ENCODE measurements at regions not wholly inside any gene's neighbourhood (a gene's known extent, or its start where the extent isn't known, plus 50 kb on each side); places are given as distances from the start of the nearest gene placed in this dataset.

DNA sequence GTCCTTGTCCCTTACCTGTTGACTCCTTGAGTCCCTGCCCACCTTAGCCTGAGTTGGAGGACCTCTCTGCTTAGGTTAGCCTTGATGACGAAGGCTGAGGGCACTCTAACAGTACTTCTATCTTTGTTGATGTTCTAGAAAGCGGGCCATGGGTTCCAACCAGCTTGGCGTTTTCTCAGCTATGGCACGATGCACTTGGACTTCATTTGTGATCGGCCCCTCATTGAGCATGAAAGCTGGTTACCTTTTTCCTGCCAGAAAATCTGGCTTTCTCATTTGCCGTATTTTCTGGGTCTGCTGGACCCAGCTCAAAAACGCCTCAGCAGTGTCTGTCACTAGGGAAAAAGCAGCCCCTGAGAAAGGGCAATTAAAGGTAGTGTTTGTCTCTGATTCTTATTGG is 290.8 kb downstream of the EMP1 start:
- Mint-ChIP-seq H3K4me3 (no peak overlapping the region), H3K27ac (no peak overlapping the region), H3K9me3 (no peaks in the 10 kb centered on the region), H3K4me1 (ENCODE audit: low read depth) (no peaks in the 10 kb centered on the region), H3K27me3 (peaks cover 11% of the 10 kb centered on the region), H3K36me3 (ENCODE audit: low read depth) (no peaks in the 10 kb centered on the region)

DNA sequence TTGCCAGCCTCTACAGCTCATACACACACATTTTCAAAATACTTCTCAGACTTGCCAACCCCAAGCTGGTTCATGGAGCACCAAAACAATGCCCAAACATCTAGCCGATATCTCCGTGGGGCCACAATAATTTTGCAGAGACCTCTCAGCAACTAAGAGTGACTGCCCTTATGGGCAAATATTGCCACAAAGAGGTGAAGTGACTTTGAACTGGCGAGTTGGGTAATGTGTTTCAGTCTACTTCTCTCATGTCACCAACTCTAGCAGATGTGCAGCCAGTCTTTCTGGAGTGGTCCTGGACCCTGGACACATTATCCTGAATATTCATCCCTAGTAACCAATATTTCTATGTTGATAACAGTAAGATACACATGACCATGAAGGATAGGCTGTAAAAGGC is 290.3 kb downstream of the EMP1 start:
- Mint-ChIP-seq H3K27ac (no peak overlapping the region), H3K4me3 (no peak overlapping the region), H3K9me3 (no peaks in the 10 kb centered on the region), H3K27me3 (peaks cover 11% of the 10 kb centered on the region), H3K4me1 (ENCODE audit: low read depth) (no peaks in the 10 kb centered on the region), H3K36me3 (ENCODE audit: low read depth) (no peaks in the 10 kb centered on the region)

DNA sequence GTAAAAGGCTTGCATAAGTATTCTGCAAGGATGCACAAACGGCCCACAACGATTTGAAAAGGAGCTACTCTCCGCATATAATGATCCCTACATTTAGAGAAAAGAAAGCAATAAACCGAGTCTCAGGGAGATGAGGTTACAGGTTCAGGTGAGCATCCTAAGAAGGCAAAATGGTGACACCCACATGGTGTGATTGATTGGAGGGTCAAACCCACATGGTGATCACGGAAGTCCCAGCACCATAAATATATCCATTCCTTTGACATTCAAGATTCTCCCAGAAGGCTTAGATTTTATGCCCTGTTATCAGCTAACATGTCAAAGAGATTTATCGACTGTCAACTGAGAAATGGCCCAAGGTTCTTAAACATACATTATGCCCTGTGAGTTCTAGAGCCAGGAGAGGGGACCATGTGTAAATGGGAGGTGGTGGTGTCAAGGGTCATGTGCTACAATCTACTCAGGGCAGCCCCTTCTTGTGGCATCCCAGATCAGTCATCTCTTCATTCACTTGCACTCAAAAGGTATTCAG is 282.2 kb downstream of the EMP1 start:
- H3K36me3 Mint-ChIP-seq (ENCODE audit: low read depth) = no peaks in the 10 kb centered on the region
- H3K27me3 Mint-ChIP-seq = peaks cover 12% of the 10 kb centered on the region
- no peak overlapping the region for H3K27ac Mint-ChIP-seq
- H3K4me3 Mint-ChIP-seq = no peak overlapping the region
- H3K4me1 Mint-ChIP-seq (ENCODE audit: low read depth) = no peaks in the 10 kb centered on the region
- H3K9me3 Mint-ChIP-seq = no peaks in the 10 kb centered on the region

DNA sequence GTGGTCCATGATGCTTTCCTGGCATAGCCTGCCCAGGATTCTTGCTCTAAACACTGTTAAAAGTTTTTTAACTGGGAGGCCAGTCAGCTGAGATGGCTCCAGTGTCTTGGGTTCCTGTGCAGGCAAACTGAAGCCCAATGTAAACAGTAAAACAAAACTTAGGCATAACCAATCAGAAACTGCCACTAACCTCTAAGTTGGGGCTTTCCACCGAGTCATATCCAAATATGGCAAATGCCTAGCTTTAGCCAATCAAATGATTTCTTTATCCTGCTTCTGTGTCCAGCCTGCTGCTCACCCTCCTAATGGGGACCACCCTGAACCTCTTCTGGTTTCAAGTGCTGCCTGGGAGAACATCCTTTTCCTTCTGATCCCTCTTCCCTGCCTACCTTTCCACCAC is 277.9 kb downstream of the EMP1 start:
- H3K4me3 Mint-ChIP-seq = no peak overlapping the region
- H3K36me3 Mint-ChIP-seq (ENCODE audit: low read depth) = no peaks in the 10 kb centered on the region
- peaks cover 15% of the 10 kb centered on the region for H3K27me3 Mint-ChIP-seq
- H3K4me1 Mint-ChIP-seq (ENCODE audit: low read depth) = no peaks in the 10 kb centered on the region
- H3K9me3 Mint-ChIP-seq = no peaks in the 10 kb centered on the region
- H3K27ac Mint-ChIP-seq = no peak overlapping the region

DNA sequence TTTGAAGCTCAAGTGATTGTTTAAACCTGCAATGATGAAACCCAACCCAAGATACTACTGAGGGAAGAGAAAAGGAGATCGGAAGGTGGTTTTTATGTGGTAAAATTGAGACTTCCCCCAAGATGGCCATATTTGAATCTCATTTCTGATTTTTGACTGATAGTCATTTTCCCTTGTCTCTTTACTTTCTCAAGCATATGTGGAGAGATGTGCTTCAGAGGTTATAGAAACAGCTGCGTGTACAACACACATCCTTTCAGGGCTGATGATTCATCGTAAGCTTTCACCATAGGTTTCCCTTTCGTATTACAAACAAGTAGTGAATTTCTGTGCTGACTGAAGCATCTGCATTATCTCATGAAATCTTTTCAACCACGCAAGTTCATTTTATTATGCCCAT is 276.2 kb downstream of the EMP1 start:
- Mint-ChIP-seq H3K9me3 (no peaks in the 10 kb centered on the region), H3K27me3 (peaks cover 20% of the 10 kb centered on the region), H3K4me1 (ENCODE audit: low read depth) (no peaks in the 10 kb centered on the region), H3K36me3 (ENCODE audit: low read depth) (no peaks in the 10 kb centered on the region), H3K4me3 (no peak overlapping the region), H3K27ac (no peak overlapping the region)

DNA sequence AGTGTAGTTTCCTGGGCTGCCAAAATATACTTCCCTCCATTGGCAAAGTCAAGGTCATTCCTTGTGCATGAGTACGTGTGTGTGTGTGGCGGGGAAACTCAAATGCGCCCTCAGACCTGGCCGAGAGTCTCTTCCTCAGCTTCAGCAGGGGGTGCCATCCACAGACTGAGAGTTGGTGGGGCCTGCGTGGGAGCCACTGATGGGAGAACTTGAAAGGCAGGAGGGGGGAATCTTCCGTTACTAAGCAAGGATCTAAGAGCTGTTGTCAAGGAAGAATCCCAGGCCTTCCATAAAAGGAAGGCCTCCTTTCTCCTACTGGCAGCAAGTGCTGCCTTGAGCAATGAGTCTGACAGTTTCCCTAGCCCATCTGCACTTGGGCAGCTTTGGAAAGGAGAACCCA is 274.9 kb downstream of the EMP1 start:
- Mint-ChIP-seq H3K9me3 (no peaks in the 10 kb centered on the region), H3K27ac (no peak overlapping the region), H3K27me3 (peaks cover 24% of the 10 kb centered on the region), H3K36me3 (ENCODE audit: low read depth) (no peaks in the 10 kb centered on the region), H3K4me1 (ENCODE audit: low read depth) (no peaks in the 10 kb centered on the region), H3K4me3 (no peak overlapping the region)

DNA sequence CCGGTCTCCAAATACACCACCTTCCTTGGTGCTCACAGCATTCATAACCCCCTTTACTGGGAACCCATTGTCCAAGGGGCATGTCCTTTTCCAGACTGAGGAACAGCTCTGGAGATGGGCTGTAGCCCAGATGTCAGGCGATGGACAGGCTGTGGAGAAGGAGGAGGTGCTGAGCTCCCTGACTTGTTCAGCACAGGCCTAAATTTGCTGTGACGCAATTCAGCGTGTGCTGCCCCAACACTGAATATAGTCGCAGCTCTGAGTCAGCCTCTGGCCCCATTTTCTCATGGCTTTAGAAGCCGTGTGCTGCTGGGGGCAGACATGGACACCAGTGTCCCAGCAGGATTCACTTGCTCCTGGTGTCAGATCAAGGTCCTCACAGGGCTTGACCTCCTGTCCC is 269.1 kb downstream of the EMP1 start:
- Mint-ChIP-seq H3K4me1 (ENCODE audit: low read depth) (no peaks in the 10 kb centered on the region), H3K27ac (no peak overlapping the region), H3K27me3 (peaks cover 20% of the 10 kb centered on the region), H3K36me3 (ENCODE audit: low read depth) (no peaks in the 10 kb centered on the region), H3K9me3 (no peaks in the 10 kb centered on the region), H3K4me3 (no peak overlapping the region)

DNA sequence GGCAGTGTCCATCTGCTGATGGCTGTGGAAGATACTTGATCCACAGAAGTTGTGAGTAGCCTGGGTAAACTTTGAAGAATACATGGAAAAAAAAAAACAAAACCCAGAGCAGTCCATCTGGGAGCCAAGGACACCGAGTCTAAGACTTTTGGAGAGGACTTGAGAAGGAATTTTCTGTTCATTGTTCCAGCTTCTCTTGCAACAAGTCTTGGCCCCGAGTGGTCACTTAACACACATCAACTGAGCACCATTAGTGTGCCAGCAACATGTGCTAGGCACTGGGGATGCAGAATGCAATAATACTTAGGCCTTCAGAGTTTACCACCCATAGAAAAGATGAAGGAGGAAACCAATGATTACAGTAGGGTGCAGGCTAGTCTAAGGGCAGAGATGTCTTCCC is 266.7 kb downstream of the EMP1 start:
- Mint-ChIP-seq H3K27ac (no peak overlapping the region), H3K27me3 (peaks cover 27% of the 10 kb centered on the region), H3K4me3 (no peak overlapping the region), H3K4me1 (ENCODE audit: low read depth) (no peaks in the 10 kb centered on the region), H3K9me3 (no peaks in the 10 kb centered on the region), H3K36me3 (ENCODE audit: low read depth) (no peaks in the 10 kb centered on the region)

DNA sequence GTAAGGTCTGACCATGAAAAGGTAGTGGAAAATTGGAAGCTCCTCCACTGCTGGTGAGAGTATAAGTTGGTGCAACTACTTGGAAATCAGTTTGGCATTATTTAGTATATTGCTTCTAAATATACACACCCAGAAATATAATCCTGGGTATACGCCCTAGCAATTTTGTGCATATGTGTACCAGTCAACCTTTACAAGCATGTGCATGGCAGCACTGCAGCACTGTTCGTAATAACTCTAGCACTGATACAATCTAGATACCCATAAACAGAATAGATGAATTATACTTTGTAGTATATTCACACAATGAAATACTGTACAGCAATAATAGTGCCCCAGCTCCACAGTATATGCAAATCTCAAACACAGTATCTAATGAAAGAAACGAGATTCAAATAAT is 265.9 kb downstream of the EMP1 start:
- Mint-ChIP-seq H3K4me3 (no peak overlapping the region), H3K27ac (no peak overlapping the region), H3K4me1 (ENCODE audit: low read depth) (no peaks in the 10 kb centered on the region), H3K27me3 (peaks cover 25% of the 10 kb centered on the region), H3K9me3 (no peaks in the 10 kb centered on the region), H3K36me3 (ENCODE audit: low read depth) (no peaks in the 10 kb centered on the region)

DNA sequence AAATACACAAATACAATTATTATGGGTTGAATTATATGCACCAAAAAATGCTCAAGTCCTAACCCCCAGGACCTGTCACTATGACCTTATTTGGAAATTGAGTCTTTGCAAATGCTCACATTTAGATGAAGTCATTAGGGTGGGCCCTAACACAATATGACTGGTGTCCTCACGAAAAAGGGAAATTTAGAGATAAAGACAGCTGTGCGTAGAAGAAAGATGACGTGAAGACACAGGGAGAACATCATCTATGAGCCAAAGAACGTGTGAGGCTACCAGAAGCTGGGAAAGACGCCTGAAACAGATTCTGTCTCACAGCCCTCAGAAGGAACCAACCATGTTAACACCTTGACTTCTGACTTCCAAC is 259.2 kb downstream of the EMP1 start:
- Mint-ChIP-seq H3K27me3 (peaks cover 16% of the 10 kb centered on the region), H3K9me3 (no peaks in the 10 kb centered on the region), H3K4me3 (no peak overlapping the region), H3K27ac (no peak overlapping the region), H3K36me3 (ENCODE audit: low read depth) (no peaks in the 10 kb centered on the region), H3K4me1 (ENCODE audit: low read depth) (no peaks in the 10 kb centered on the region)

DNA sequence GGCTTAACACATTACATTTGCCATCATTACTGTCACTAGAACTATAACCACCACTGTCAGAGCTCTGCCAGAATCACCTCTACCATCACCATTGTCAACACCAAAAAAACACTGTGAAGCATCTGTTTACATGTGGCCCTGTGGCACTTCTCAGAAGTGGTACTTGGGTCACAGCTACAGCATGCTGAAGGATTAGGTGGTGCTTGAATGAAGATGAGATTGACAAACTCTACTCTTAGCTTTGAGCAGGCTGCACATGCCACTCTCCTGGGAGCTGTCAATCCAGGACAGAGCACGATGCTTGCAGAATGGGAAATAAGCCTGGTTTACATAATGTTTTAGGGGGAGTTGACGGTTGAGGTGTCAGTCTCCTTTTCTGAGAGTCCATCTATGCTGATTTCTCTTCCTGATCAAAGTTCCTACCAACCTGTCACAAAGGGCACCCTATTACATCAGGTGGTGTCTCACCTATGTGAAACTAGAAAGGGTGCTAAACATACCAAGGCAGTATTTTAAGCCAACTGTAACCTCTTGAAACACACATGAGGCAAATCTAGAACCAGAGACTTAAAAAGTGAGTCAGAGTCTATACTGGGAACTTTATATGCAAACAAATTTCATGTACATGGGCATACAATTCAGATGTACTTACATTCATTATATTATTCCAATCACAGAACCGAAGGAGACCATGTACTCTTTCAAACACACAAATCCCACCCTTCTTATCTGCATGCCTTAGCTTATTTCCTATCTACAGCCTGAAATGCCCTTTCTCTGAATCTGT is 258.7 kb downstream of the EMP1 start:
- H3K4me1 Mint-ChIP-seq (ENCODE audit: low read depth) = no peaks in the 10 kb centered on the region
- H3K36me3 Mint-ChIP-seq (ENCODE audit: low read depth) = no peaks in the 10 kb centered on the region
- peaks cover 16% of the 10 kb centered on the region for H3K27me3 Mint-ChIP-seq
- H3K4me3 Mint-ChIP-seq = no peak overlapping the region
- no peak overlapping the region for H3K27ac Mint-ChIP-seq
- no peaks in the 10 kb centered on the region for H3K9me3 Mint-ChIP-seq

DNA sequence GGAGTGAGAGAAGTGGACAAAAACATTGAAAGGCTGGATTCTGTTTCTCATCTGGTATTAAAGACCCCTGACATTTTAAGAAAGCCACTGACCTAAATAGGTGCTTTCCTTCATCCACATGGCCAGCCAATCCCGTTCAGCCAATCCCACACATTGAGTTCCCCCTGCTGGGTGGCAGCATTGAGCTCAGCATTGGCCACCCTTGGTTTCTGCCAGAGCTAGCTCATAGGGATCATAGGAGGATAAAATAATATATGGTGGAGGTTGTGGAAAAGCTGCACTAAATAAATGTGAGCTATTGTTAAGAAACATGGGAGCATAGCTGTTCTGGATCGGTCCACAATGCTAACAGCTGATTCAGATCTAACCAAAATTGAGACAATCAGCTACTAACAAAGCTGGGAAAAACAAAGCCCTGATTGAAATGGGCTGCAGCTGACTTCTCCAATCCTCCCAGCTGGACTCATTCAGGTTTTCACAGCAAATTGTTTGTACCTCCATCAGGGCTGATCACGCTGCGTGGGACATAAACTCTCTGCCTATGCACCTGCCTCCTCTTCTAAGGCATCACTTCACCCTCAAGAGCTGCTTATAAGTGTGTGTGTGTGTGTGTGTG is 256.5 kb downstream of the EMP1 start:
- H3K36me3 Mint-ChIP-seq (ENCODE audit: low read depth) = no peaks in the 10 kb centered on the region
- H3K4me1 Mint-ChIP-seq (ENCODE audit: low read depth) = no peaks in the 10 kb centered on the region
- H3K4me3 Mint-ChIP-seq = no peak overlapping the region
- H3K9me3 Mint-ChIP-seq = no peaks in the 10 kb centered on the region
- H3K27ac Mint-ChIP-seq = no peak overlapping the region
- peaks cover 8% of the 10 kb centered on the region for H3K27me3 Mint-ChIP-seq

DNA sequence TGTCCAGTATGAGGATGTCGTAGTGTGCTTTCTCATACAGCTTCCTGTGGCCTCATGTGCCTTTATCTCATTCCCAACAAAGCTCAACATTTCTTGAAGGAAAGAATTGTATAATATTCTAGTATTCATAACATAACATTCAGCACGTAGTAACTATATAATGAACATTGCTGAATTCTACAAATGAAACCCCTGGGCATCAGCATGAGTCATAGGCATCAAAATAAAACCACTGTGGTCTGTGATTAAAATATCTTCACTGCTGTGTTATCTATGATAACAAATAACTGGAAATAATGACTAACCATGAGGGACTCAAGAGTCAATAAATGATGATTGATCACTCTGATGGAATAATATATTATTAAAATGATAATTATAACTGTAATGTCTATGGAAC is 255.2 kb downstream of the EMP1 start:
- peaks cover 4% of the 10 kb centered on the region for H3K27me3 Mint-ChIP-seq
- H3K4me3 Mint-ChIP-seq = no peak overlapping the region
- no peak overlapping the region for H3K27ac Mint-ChIP-seq
- H3K4me1 Mint-ChIP-seq (ENCODE audit: low read depth) = no peaks in the 10 kb centered on the region
- H3K9me3 Mint-ChIP-seq = no peaks in the 10 kb centered on the region
- H3K36me3 Mint-ChIP-seq (ENCODE audit: low read depth) = no peaks in the 10 kb centered on the region

DNA sequence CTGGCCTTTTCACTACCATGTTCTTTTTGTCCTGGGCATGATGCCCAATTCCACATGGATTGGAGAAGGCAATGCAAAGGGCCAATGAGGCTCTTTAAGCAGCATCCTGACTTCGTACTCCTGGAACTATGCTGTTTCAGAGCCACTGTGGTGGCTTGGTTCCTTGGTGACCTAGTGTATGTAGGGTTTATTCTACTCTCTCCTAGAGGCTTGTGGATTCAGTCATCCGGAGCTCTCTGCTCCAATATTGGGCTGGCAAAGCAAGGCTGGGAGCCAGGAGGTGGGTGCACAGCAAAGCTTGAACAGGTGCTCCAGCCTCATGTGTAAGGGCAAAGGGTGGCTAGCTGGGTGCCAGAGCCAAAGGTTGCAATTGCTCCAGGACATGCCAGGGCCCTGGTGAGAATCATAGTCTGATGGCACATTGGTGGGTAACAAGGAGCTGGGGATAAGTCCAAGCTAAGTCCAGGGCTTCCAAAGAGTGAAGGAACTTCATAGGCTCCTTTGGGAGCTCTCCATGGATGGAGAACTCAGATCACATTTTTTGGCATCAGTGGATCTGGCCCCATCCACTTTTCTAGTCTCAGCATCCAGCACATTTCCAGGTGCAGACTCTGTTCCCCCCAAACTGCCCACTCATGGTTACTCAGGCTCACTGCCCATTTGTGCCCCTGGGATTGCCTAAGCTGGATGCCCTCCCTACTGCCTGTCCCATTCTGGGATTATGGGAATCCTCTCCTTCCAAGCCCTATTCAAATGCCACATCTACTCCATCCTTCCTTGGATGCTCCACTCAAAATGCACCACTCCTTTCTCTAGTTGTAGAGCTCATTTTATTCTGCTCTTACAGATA is 253.9 kb downstream of the EMP1 start:
- Mint-ChIP-seq H3K9me3 (peaks cover 2% of the 10 kb centered on the region), H3K36me3 (ENCODE audit: low read depth) (no peaks in the 10 kb centered on the region), H3K27me3 (peaks cover 7% of the 10 kb centered on the region), H3K4me1 (ENCODE audit: low read depth) (no peaks in the 10 kb centered on the region), H3K4me3 (no peak overlapping the region), H3K27ac (no peak overlapping the region)

DNA sequence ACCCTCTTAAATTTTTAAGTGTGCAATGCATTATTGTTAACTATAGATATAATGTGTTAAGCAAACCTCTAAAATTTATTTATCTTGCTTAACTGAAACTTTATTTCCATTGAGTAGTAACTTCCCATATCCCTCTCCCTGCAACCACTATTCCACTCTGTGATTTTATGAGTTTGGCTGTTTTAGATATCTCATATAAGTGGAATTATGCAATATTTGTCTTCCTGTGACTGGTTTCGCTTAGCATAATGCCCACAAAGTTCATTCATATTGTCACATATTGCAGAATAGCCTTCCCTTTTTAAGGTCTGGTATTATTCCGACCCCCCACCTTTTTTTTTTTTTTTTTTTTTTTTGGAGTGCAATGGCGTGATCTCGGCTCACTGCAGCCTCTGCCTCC is 247.6 kb downstream of the EMP1 start:
- no peak overlapping the region for H3K4me3 Mint-ChIP-seq
- H3K27me3 Mint-ChIP-seq = peaks cover 9% of the 10 kb centered on the region
- H3K4me1 Mint-ChIP-seq (ENCODE audit: low read depth) = no peaks in the 10 kb centered on the region
- H3K36me3 Mint-ChIP-seq (ENCODE audit: low read depth) = no peaks in the 10 kb centered on the region
- peaks cover 7% of the 10 kb centered on the region for H3K9me3 Mint-ChIP-seq
- no peak overlapping the region for H3K27ac Mint-ChIP-seq
